Prostate gland (tissue), 2 donors: ENCODE measurements at regions not wholly inside any gene's neighbourhood (a gene's known extent, or its start where the extent isn't known, plus 50 kb on each side); places are given as distances from the start of the nearest gene placed in this dataset.
A peak's percentile ranks its signal among the peaks of the same experiment; 100 is the strongest.

Experiments
- DNase-seq: peaks from one replicate; pipeline ENCODE4 v3.0.0-alpha.2; 2019; ENCODE audit warnings: low spot score
- H3K27ac ChIP-seq, 2 donors: fragments of 200-600 bp; sonication (generic); 2 replicates each; pipeline ENCODE4 v1.5.1; 2017 to 2019
- H3K27me3 ChIP-seq: fragments of 200-600 bp; sonication (generic); replicated peaks from 2 replicates; pipeline ENCODE4 v1.5.1; 2019; ENCODE audit not compliant: insufficient read depth
- H3K36me3 ChIP-seq, 2 donors: fragments of 200-600 bp; sonication (generic); 1 replicate in 1 of 2; 2 replicates in 1 of 2; pipeline versions ENCODE4 v1.5.1 to v1.8.1; 2017 to 2019
- H3K4me1 ChIP-seq: fragments of 200-600 bp; sonication (generic); replicated peaks from 2 replicates; pipeline ENCODE4 v1.5.1; 2019
- H3K4me3 ChIP-seq, 2 donors: fragments of 200-600 bp; sonication (generic); 2 replicates each; pipeline ENCODE4 v1.5.1; 2017 to 2019
- H3K9me3 ChIP-seq: fragments of 200-600 bp; sonication (generic); 2 replicates; pipeline ENCODE4 v1.5.1; 2017
- CTCF ChIP-seq, 4 experiments: fragments of 200-600 bp in 2 of 4; fragments of 450-650 bp in 2 of 4; sonication (generic) in 2 of 4; IDR thresholded peaks; 1 replicate in 3 of 4; 2 replicates in 1 of 4; pipeline ENCODE4 v1.5.1; 2016 to 2019; ENCODE audit warnings: antibody characterized with exemption in 4 of 4, mild to moderate bottlenecking in 2 of 4, moderate library complexity in 2 of 4
- POLR2A ChIP-seq: fragments of 450-650 bp; IDR thresholded peaks from one replicate; pipeline ENCODE4 v1.6.1; 2016; ENCODE audit warnings: antibody characterized with exemption, mild to moderate bottlenecking
- POLR2AphosphoS5 ChIP-seq: sonication (generic); formaldehyde crosslinking; IDR thresholded peaks from one replicate; pipeline ENCODE4 v1.6.1; 2017; ENCODE audit warnings: antibody characterized with exemption
- WGBS: methylation state at CpG from one replicate; pipeline ENCODE4 v1.1.5; 2018; 5-methylcytosine and 5-hydroxymethylcytosine counted together
- intact Hi-C: fragments of 100-400 bp; cut with DNase I; formaldehyde crosslinking; loops from one replicate; pipeline ENCODE4 v1.14.2; 2022

DNA sequence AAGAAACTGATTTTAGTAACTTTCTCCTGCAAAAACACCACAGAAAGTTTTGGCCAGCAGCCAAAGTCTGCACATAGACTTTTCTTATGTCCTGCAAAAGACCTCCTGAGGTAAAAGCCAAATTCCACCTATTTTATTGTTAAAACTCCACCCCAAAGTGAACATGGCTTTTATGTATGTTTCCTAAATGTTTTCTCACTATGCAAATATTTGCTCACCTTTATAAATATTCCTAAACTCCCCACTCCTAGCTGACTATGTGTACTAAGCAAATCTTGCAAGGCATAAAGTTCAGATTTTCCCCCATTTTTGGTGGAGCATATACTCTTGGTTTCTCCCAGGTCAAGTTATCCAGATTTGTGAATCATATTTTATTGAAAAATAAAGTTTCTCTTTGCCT lies 446.2 kb downstream of the DNAH5 start:
- no peak for DNase-seq

GRCh38 chr5:13488254-13488931 lies 456.1 kb downstream of the DNAH5 start:
- intact Hi-C loops: no loop called here
- TF ChIP-seq POLR2A (no peak), CTCF (IDR thresholded peaks at IDR 0.05) (no peak), POLR2AphosphoS5 (no peak)
- Histone ChIP-seq H3K27me3 (no peaks in the 10 kb centered on the region), H3K36me3 (no peaks in the 10 kb centered on the region), H3K4me3 (no peak overlapping the region), H3K27ac (no peak overlapping the region), H3K4me1 (no peaks in the 10 kb centered on the region), H3K9me3 (no peaks in the 10 kb centered on the region)
- no peak for DNase-seq
- 72% methylated on average over 8 of the region's 8 CpGs for WGBS

More for the DNA sequence above, 446.2 kb downstream of the DNAH5 start:
- intact Hi-C loops: no loop called here
- no peak for TF ChIP-seq CTCF (IDR thresholded peaks at IDR 0.05)
- no peak for TF ChIP-seq POLR2A
- TF ChIP-seq POLR2AphosphoS5: no peak
- Histone ChIP-seq H3K27me3 (no peaks in the 10 kb centered on the region), H3K4me1 (no peaks in the 10 kb centered on the region), H3K36me3 (no peaks in the 10 kb centered on the region), H3K27ac (no peak overlapping the region), H3K9me3 (no peaks in the 10 kb centered on the region), H3K4me3 (no peak overlapping the region)

- H3K36me3 ChIP-seq: no peaks in the 10 kb centered on the region
- no peak for DNase-seq
- H3K4me3 ChIP-seq: no peak overlapping the region
- TF ChIP-seq CTCF (IDR thresholded peaks at IDR 0.05) (no peak), POLR2AphosphoS5 (no peak), POLR2A (no peak)
- intact Hi-C loops: no loop called here
- no peaks in the 10 kb centered on the region for H3K9me3 ChIP-seq
- no peak overlapping the region for H3K27ac ChIP-seq
- H3K27me3 ChIP-seq: no peaks in the 10 kb centered on the region
- WGBS: 36% methylated on average over 2 of the region's 2 CpGs
- H3K4me1 ChIP-seq: no peaks in the 10 kb centered on the region
These were observed 463.7 kb downstream of the DNAH5 start for GRCh38 chr5:13480834-13481233.

GRCh38 chr5:13478831-13479465 lies 465.5 kb downstream of the DNAH5 start:
- H3K9me3 ChIP-seq: no peaks in the 10 kb centered on the region
- WGBS: 28% methylated on average over 9 of the region's 9 CpGs
- no peaks in the 10 kb centered on the region for H3K36me3 ChIP-seq
- H3K27ac ChIP-seq: no peak overlapping the region
- H3K4me3 ChIP-seq: no peak overlapping the region
- intact Hi-C loops: no loop called here
- peak in 2 of 4 experiments; percentile 10 to 54 for TF ChIP-seq CTCF (IDR thresholded peaks at IDR 0.05)
- no peak for TF ChIP-seq POLR2AphosphoS5
- no peak for TF ChIP-seq POLR2A
- H3K4me1 ChIP-seq: no peaks in the 10 kb centered on the region
- H3K27me3 ChIP-seq: no peaks in the 10 kb centered on the region
- no peak for DNase-seq

DNA sequence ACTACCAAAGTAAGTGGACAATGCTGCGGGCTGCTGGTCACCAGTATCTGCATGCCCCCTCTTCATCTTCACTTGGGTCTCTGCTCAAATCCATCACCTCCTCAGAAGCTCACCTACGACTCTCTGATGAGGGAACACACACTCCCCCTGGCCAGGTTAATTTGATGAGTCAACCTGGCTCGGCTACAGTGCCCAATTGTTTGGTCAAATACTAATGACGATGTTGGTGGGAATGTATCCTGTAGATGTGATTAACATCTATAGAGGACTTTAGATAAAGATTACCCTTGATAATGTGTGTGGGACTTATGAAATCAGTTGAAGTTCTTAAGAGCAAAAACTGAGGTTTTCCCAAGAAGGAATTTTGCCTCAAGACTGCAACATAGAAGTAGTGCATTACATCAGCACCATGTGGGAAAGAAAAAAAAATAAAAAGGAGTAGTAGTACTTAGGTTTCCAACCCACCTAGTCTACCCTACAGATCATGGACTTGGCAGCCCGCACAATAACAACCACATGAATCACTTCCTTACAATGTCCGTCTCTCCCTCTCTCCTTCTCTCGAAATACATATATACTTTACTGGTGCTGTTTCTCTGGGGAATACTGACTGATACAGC lies 467.3 kb downstream of the DNAH5 start:
- intact Hi-C loops: no loop called here
- Histone ChIP-seq H3K36me3 (no peaks in the 10 kb centered on the region), H3K4me3 (no peak overlapping the region), H3K27me3 (no peaks in the 10 kb centered on the region), H3K9me3 (no peaks in the 10 kb centered on the region), H3K4me1 (no peaks in the 10 kb centered on the region), H3K27ac (no peak overlapping the region)
- no peak for TF ChIP-seq POLR2A
- TF ChIP-seq CTCF (IDR thresholded peaks at IDR 0.05): no peak
- TF ChIP-seq POLR2AphosphoS5: no peak
- 66% methylated on average over 7 of the region's 7 CpGs for WGBS
- DNase-seq: no peak
